GM19463 (cell line): ENCODE measurements at regions not wholly inside any gene's neighbourhood (a gene's known extent, or its start where the extent isn't known, plus 50 kb on each side); places are given as distances from the start of the nearest gene placed in this dataset.
"Not testable (repeated sequence)": the region's sequence is repeated elsewhere in the genome, so short reads cannot be mapped to it uniquely, and the experiment has no call there.

Source experiments
- ATAC-seq: cut with Tn5 transposase; IDR thresholded peaks from one replicate; pipeline ENCODE4 v1.9.1; 2021; ENCODE audit warnings: mild to moderate bottlenecking, moderate library complexity; ENCODE audit not compliant: unreplicated experiment

- ATAC-seq, result no peak
These were observed 662.5 kb downstream of the LUZP2 start for GRCh38 chr11:25159341-25159740.

- ATAC-seq, result no peak
These were observed 666.6 kb downstream of the LUZP2 start for GRCh38 chr11:25163421-25163820.

- no peak for ATAC-seq
These were observed 683.3 kb downstream of the LUZP2 start for GRCh38 chr11:25180187-25180586.

- ATAC-seq, result no peak
These were observed 686.6 kb downstream of the LUZP2 start for GRCh38 chr11:25183411-25183810.

GRCh38 chr11:25197515-25197914 lies 700.7 kb downstream of the LUZP2 start:
- ATAC-seq, result no peak

GRCh38 chr11:25198704-25199103 lies 701.9 kb downstream of the LUZP2 start:
- ATAC-seq, result no peak

- ATAC-seq, result no peak
These were observed 704.1 kb downstream of the LUZP2 start for GRCh38 chr11:25200925-25201324.

GRCh38 chr11:25206762-25207161 lies 709.9 kb downstream of the LUZP2 start:
- ATAC-seq, result no peak

GRCh38 chr11:25211635-25212254 lies 714.9 kb downstream of the LUZP2 start:
- no peak for ATAC-seq

GRCh38 chr11:25214535-25215176 lies 717.8 kb downstream of the LUZP2 start:
- ATAC-seq, result no peak

GRCh38 chr11:25218036-25218435 lies 721.2 kb downstream of the LUZP2 start:
- no peak for ATAC-seq

GRCh38 chr11:25225078-25225477 lies 728.2 kb downstream of the LUZP2 start:
- no peak for ATAC-seq

GRCh38 chr11:25242928-25243327 lies 746.1 kb downstream of the LUZP2 start:
- ATAC-seq, result no peak

- no peak for ATAC-seq
These were observed 747.3 kb downstream of the LUZP2 start for GRCh38 chr11:25244126-25244525.

- no peak for ATAC-seq
These were observed 750.5 kb downstream of the LUZP2 start for GRCh38 chr11:25247336-25247735.

- ATAC-seq, result no peak
These were observed 756.0 kb downstream of the LUZP2 start for GRCh38 chr11:25252854-25253253.

GRCh38 chr11:25263861-25264260 lies 767.0 kb downstream of the LUZP2 start:
- ATAC-seq, result not testable (repeated sequence)

GRCh38 chr11:25271301-25271700 lies 774.4 kb downstream of the LUZP2 start:
- ATAC-seq, result no peak

GRCh38 chr11:25272214-25272613 lies 775.4 kb downstream of the LUZP2 start:
- no peak for ATAC-seq

- not testable (repeated sequence) for ATAC-seq
These were observed 784.0 kb downstream of the LUZP2 start for GRCh38 chr11:25280821-25281220.

GRCh38 chr11:25293166-25293565 lies 796.3 kb downstream of the LUZP2 start:
- ATAC-seq, result no peak

- no peak for ATAC-seq
These were observed 801.6 kb downstream of the LUZP2 start for GRCh38 chr11:25298450-25298849.

GRCh38 chr11:25309818-25310217 lies 813.0 kb downstream of the LUZP2 start:
- ATAC-seq, result no peak
